Glomerular visceral epithelial cell (primary cell): ENCODE measurements at regions not wholly inside any gene's neighbourhood (a gene's known extent, or its start where the extent isn't known, plus 50 kb on each side); places are given as distances from the start of the nearest gene placed in this dataset.
A peak's percentile ranks its signal among the peaks of the same experiment; 100 is the strongest.
"Not testable (repeated sequence)": the region's sequence is repeated elsewhere in the genome, so short reads cannot be mapped to it uniquely, and the experiment has no call there.

Experiments used
- DNase-seq: peaks from one replicate; pipeline ENCODE4 v3.0.0-alpha.2; 2016; ENCODE audit errors: extremely low spot score

GRCh38 chr4:54403700-54404453, 174.8 kb downstream of the PDGFRA start:
- DNase-seq = no peak

GRCh38 chr4:54409270-54409817, 180.3 kb downstream of the PDGFRA start:
- DNase-seq = not testable (repeated sequence)

GRCh38 chr4:54414545-54414944, 185.5 kb downstream of the PDGFRA start:
- DNase-seq = no peak

GRCh38 chr4:54417476-54417875, 188.4 kb downstream of the PDGFRA start:
- no peak for DNase-seq

- DNase-seq = no peak
Measured at GRCh38 chr4:54418468-54418867, 189.4 kb downstream of the PDGFRA start.

GRCh38 chr4:54423066-54423465, 194.0 kb downstream of the PDGFRA start:
- no peak for DNase-seq

- no peak for DNase-seq
Measured at GRCh38 chr4:54427826-54428225, 198.7 kb downstream of the PDGFRA start.

GRCh38 chr4:54428940-54429339, 199.8 kb downstream of the PDGFRA start:
- no peak for DNase-seq

GRCh38 chr4:54433686-54434085, 204.6 kb downstream of the PDGFRA start:
- DNase-seq = no peak

- DNase-seq = no peak
Measured at GRCh38 chr4:54439831-54440243, 210.7 kb downstream of the PDGFRA start.

- DNase-seq = peak; percentile 10
Measured at GRCh38 chr4:54440394-54441136, 211.5 kb downstream of the PDGFRA start.

GRCh38 chr4:54445866-54446265, 211.9 kb upstream of the KIT start:
- no peak for DNase-seq

- DNase-seq = no peak
Measured at GRCh38 chr4:54446581-54446980, 211.2 kb upstream of the KIT start.

GRCh38 chr4:54447304-54447703, 210.5 kb upstream of the KIT start:
- no peak for DNase-seq

- no peak for DNase-seq
Measured at GRCh38 chr4:54449999-54450398, 207.8 kb upstream of the KIT start.

GRCh38 chr4:54466960-54467359, 190.8 kb upstream of the KIT start:
- DNase-seq = not testable (repeated sequence)

GRCh38 chr4:54473077-54473545, 184.6 kb upstream of the KIT start:
- no peak for DNase-seq

- no peak for DNase-seq
Measured at GRCh38 chr4:54473798-54474197, 184.0 kb upstream of the KIT start.

GRCh38 chr4:54475546-54475945, 182.2 kb upstream of the KIT start:
- DNase-seq = no peak

GRCh38 chr4:54482529-54483200, 175.1 kb upstream of the KIT start:
- no peak for DNase-seq

GRCh38 chr4:54484383-54484782, 173.4 kb upstream of the KIT start:
- DNase-seq = no peak

- no peak for DNase-seq
Measured at GRCh38 chr4:54487491-54487890, 170.3 kb upstream of the KIT start.
